CD4-positive, CD25-positive, alpha-beta regulatory T cell (primary cell): ENCODE measurements at regions not wholly inside any gene's neighbourhood (a gene's known extent, or its start where the extent isn't known, plus 50 kb on each side); places are given as distances from the start of the nearest gene placed in this dataset.
"Not testable (repeated sequence)": the region's sequence is repeated elsewhere in the genome, so short reads cannot be mapped to it uniquely, and the experiment has no call there.

Experiments
- ATAC-seq, 2 donors: fragments of 150-1000 bp; cut with Tn5 transposase; one replicate each; pipeline ENCODE4 v1.10.0; 2021; ENCODE audit warnings: low read depth in 2 of 2, moderate number of reproducible peaks in 2 of 2, moderate library complexity in 1 of 2
- DNase-seq, 3 donors: peaks; one replicate each; pipeline versions ENCODE4 v3.0.0 to v3.0.0-alpha.2; 2012 to 2022; ENCODE audit warnings: mixed read lengths in 1 of 3
- H3K27ac ChIP-seq: one replicate; pipeline ENCODE4 v1.7.0; 2013; ENCODE audit warnings: mild to moderate bottlenecking, low read length; ENCODE audit not compliant: insufficient read depth, poor library complexity, severe bottlenecking
- H3K27me3 ChIP-seq: one replicate; pipeline ENCODE4 v1.7.0; 2013; ENCODE audit warnings: low read length; ENCODE audit not compliant: control insufficient read depth, insufficient read depth
- H3K36me3 ChIP-seq: one replicate; pipeline ENCODE4 v1.7.0; 2013; ENCODE audit warnings: mild to moderate bottlenecking, low read length, moderate library complexity; ENCODE audit not compliant: control insufficient read depth, insufficient read depth
- H3K4me1 ChIP-seq: 2 replicates; pipeline ENCODE4 v1.7.0; 2013; ENCODE audit warnings: mild to moderate bottlenecking, low read length; ENCODE audit not compliant: insufficient read depth, control insufficient read depth, poor library complexity, severe bottlenecking
- H3K4me3 ChIP-seq: one replicate; pipeline ENCODE4 v1.7.0; 2013; ENCODE audit warnings: low read depth, mild to moderate bottlenecking, low read length, moderate library complexity
- H3K9me3 ChIP-seq, 2 experiments: 1 replicate in 1 of 2; 2 replicates in 1 of 2; pipeline ENCODE4 v1.7.0; 2013; ENCODE audit warnings: low read length in 2 of 2, mild to moderate bottlenecking in 1 of 2, moderate library complexity in 1 of 2; ENCODE audit not compliant: control insufficient read depth in 2 of 2
- H3K27ac Mint-ChIP-seq, 3 donors: one replicate each; pipeline ENCODE4 v1.8.0; 2020 to 2022; ENCODE audit warnings: mild to moderate bottlenecking in 3 of 3, mixed read lengths in 3 of 3, moderate library complexity in 2 of 3
- H3K27me3 Mint-ChIP-seq: one replicate; pipeline ENCODE4 v1.8.0; 2022; ENCODE audit warnings: mild to moderate bottlenecking, mixed read lengths
- H3K36me3 Mint-ChIP-seq: one replicate; pipeline ENCODE4 v1.8.0; 2020; ENCODE audit warnings: mixed read lengths
- H3K4me1 Mint-ChIP-seq, 4 donors: one replicate each; pipeline ENCODE4 v1.8.0; 2020 to 2022; ENCODE audit warnings: mixed read lengths in 4 of 4, mild to moderate bottlenecking in 1 of 4
- H3K4me3 Mint-ChIP-seq, 4 donors: one replicate each; pipeline ENCODE4 v1.8.0; 2020 to 2022; ENCODE audit warnings: mild to moderate bottlenecking in 4 of 4, mixed read lengths in 4 of 4, moderate library complexity in 3 of 4
- H3K9me3 Mint-ChIP-seq, 7 donors: one replicate each; pipeline ENCODE4 v1.8.0; 2020 to 2022; ENCODE audit warnings: mixed read lengths in 7 of 7, mild to moderate bottlenecking in 3 of 7, moderate library complexity in 2 of 7

DNA sequence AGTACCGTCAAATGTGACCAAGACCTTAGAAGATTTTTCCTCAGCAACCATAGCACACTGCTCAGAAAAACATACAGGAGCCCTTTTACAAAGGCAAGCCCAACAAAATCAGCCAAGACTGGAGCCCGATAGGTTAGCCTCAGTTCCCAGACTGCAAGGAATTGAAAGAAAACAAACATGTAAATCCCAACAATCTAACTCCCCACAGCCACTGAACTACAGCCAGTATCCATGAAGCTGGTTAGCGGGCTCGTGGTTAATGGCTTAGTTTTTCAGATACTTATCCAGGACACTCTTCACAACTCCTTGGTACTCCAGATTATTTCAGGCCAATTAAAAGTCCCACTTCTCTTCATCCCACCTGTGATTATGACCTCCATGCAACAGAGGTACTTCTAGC lies 201.6 kb downstream of the IPMK start:
- no peaks in the 10 kb centered on the region for H3K27me3 ChIP-seq
- Mint-ChIP-seq H3K36me3 (no peaks in the 10 kb centered on the region), H3K27me3 (peaks cover 5% of the 10 kb centered on the region), H3K4me1 (no peaks in the 10 kb centered on the region), H3K27ac (no peak overlapping the region), H3K4me3 (no peak overlapping the region), H3K9me3 (peaks cover 0 to 4% (median 0%) of the 10 kb centered on the region in 7 donors)
- H3K4me3 ChIP-seq, result no peak overlapping the region
- no peak for DNase-seq
- H3K27ac ChIP-seq, result no peak overlapping the region
- no peaks in the 10 kb centered on the region for H3K4me1 ChIP-seq
- no peaks in the 10 kb centered on the region for H3K9me3 ChIP-seq
- H3K36me3 ChIP-seq, result no peaks in the 10 kb centered on the region
- ATAC-seq, result no peak

GRCh38 chr10:58065529-58065815 lies 202.2 kb downstream of the IPMK start:
- H3K9me3 Mint-ChIP-seq, result peaks cover 0 to 4% (median 0%) of the 10 kb centered on the region in 7 donors
- no peak overlapping the region for H3K4me3 Mint-ChIP-seq
- H3K4me1 Mint-ChIP-seq, result no peaks in the 10 kb centered on the region
- no peaks in the 10 kb centered on the region for H3K9me3 ChIP-seq
- H3K27me3 ChIP-seq, result no peaks in the 10 kb centered on the region
- no peaks in the 10 kb centered on the region for H3K4me1 ChIP-seq
- ATAC-seq, result no peak
- no peak for DNase-seq
- no peak overlapping the region for H3K4me3 ChIP-seq
- H3K27me3 Mint-ChIP-seq, result peaks cover 5% of the 10 kb centered on the region
- H3K27ac Mint-ChIP-seq, result no peak overlapping the region
- H3K36me3 Mint-ChIP-seq, result no peaks in the 10 kb centered on the region
- no peak overlapping the region for H3K27ac ChIP-seq
- H3K36me3 ChIP-seq, result no peaks in the 10 kb centered on the region

DNA sequence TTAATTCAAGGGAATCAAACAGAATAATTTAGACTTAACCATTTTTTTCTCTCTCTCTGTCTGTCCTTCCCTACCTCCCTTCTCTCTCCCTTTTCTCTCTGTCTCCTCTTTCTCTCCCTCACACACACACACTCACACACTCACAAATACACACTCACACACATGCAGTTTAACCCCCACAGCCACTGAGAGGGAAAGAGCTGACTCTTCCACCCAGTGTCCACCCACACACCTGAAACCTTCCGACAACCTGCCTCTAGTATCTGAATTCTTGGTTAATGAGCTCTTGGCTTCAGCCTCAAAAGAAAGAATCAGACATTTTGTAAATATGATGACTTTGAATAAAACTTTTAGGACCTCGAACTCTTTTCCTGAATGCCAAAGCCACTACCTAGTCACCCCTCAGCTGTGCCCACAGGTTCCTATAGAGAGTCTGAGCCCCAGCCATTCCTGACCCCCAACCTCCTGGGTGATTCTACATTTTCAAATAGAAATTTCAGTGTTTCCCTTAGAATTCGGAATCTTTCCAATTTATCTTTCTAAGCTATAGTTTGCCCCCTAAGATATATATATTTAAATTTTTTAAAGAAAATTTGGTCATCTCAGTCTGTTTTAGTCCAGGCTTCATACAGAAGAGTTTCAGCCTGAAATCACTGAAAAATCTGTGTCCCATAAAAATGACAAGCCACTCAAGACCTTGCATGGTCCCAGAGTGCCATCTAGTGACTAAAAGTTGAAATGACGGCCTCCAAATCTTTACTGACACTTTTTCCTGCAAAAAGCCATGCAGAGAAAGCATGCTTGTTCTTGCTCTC lies 202.8 kb downstream of the IPMK start:
- Mint-ChIP-seq H3K9me3 (peaks cover 0 to 4% (median 0%) of the 10 kb centered on the region in 7 donors), H3K36me3 (no peaks in the 10 kb centered on the region), H3K27me3 (peaks cover 5% of the 10 kb centered on the region), H3K27ac (no peak overlapping the region), H3K4me1 (no peaks in the 10 kb centered on the region), H3K4me3 (no peak overlapping the region)
- Histone ChIP-seq H3K9me3 (no peaks in the 10 kb centered on the region), H3K4me1 (no peaks in the 10 kb centered on the region), H3K4me3 (no peak overlapping the region), H3K36me3 (no peaks in the 10 kb centered on the region), H3K27me3 (no peaks in the 10 kb centered on the region), H3K27ac (no peak overlapping the region)
- ATAC-seq, result no peak
- peak in 1 of 3 donors; percentile 4 for DNase-seq

- Histone ChIP-seq H3K4me3 (no peak overlapping the region), H3K9me3 (no peaks in the 10 kb centered on the region), H3K4me1 (no peaks in the 10 kb centered on the region), H3K36me3 (no peaks in the 10 kb centered on the region), H3K27me3 (no peaks in the 10 kb centered on the region), H3K27ac (no peak overlapping the region)
- Mint-ChIP-seq H3K4me3 (no peak overlapping the region), H3K4me1 (no peaks in the 10 kb centered on the region), H3K9me3 (peaks cover 0 to 4% (median 0%) of the 10 kb centered on the region in 7 donors), H3K36me3 (no peaks in the 10 kb centered on the region), H3K27ac (no peak overlapping the region), H3K27me3 (peaks cover 5% of the 10 kb centered on the region)
- ATAC-seq, result no peak
- DNase-seq, result no peak
Measured at GRCh38 chr10:58063861-58064480, 203.7 kb downstream of the IPMK start.

- not testable (repeated sequence) for H3K27ac ChIP-seq, H3K4me3 Mint-ChIP-seq, H3K4me1 ChIP-seq, H3K27me3 Mint-ChIP-seq, H3K4me3 ChIP-seq, H3K4me1 Mint-ChIP-seq, H3K36me3 Mint-ChIP-seq, H3K27me3 ChIP-seq, H3K27ac Mint-ChIP-seq, H3K9me3 ChIP-seq, H3K9me3 Mint-ChIP-seq, H3K36me3 ChIP-seq, ATAC-seq, DNase-seq
Measured at GRCh38 chr10:58058683-58059082, 209.0 kb downstream of the IPMK start.

- H3K9me3 Mint-ChIP-seq, result peaks cover 0 to 2% (median 0%) of the 10 kb centered on the region in 7 donors
- ATAC-seq, result no peak
- no peak overlapping the region for H3K4me3 Mint-ChIP-seq
- no peaks in the 10 kb centered on the region for H3K27me3 Mint-ChIP-seq
- Histone ChIP-seq H3K4me3 (no peak overlapping the region), H3K9me3 (no peaks in the 10 kb centered on the region), H3K4me1 (no peaks in the 10 kb centered on the region), H3K27me3 (no peaks in the 10 kb centered on the region), H3K27ac (no peak overlapping the region), H3K36me3 (no peaks in the 10 kb centered on the region)
- DNase-seq, result no peak
- H3K4me1 Mint-ChIP-seq, result no peaks in the 10 kb centered on the region
- peak overlapping the region in 1 of 3 donors; percentile 43 for H3K27ac Mint-ChIP-seq
- H3K36me3 Mint-ChIP-seq, result no peaks in the 10 kb centered on the region
Measured at GRCh38 chr10:58054881-58055280, 212.8 kb downstream of the IPMK start.

- Mint-ChIP-seq H3K27ac (no peak overlapping the region), H3K27me3 (no peaks in the 10 kb centered on the region), H3K9me3 (no peaks in the 10 kb centered on the region), H3K4me1 (no peaks in the 10 kb centered on the region), H3K36me3 (no peaks in the 10 kb centered on the region), H3K4me3 (no peak overlapping the region)
- no peak overlapping the region for H3K4me3 ChIP-seq
- H3K9me3 ChIP-seq, result no peaks in the 10 kb centered on the region
- ATAC-seq (no peak), DNase-seq (no peak)
- H3K27me3 ChIP-seq, result no peaks in the 10 kb centered on the region
- H3K4me1 ChIP-seq, result no peaks in the 10 kb centered on the region
- no peaks in the 10 kb centered on the region for H3K36me3 ChIP-seq
- no peak overlapping the region for H3K27ac ChIP-seq
Measured at GRCh38 chr10:58052772-58053171, 214.9 kb downstream of the IPMK start.

GRCh38 chr10:58050575-58050974 lies 217.1 kb downstream of the IPMK start:
- H3K4me3 Mint-ChIP-seq, result no peak overlapping the region
- H3K27ac Mint-ChIP-seq, result no peak overlapping the region
- H3K36me3 Mint-ChIP-seq, result no peaks in the 10 kb centered on the region
- H3K9me3 Mint-ChIP-seq, result peaks cover 0 to 3% (median 0%) of the 10 kb centered on the region in 7 donors
- no peak for ATAC-seq
- H3K27me3 ChIP-seq, result no peaks in the 10 kb centered on the region
- no peaks in the 10 kb centered on the region for H3K4me1 ChIP-seq
- H3K9me3 ChIP-seq, result no peaks in the 10 kb centered on the region
- H3K4me3 ChIP-seq, result no peak overlapping the region
- H3K36me3 ChIP-seq, result no peaks in the 10 kb centered on the region
- no peak overlapping the region for H3K27ac ChIP-seq
- no peak for DNase-seq
- no peaks in the 10 kb centered on the region for H3K4me1 Mint-ChIP-seq
- no peaks in the 10 kb centered on the region for H3K27me3 Mint-ChIP-seq
